GM06990 (cell line): ENCODE measurements at regions not wholly inside any gene's neighbourhood (a gene's known extent, or its start where the extent isn't known, plus 50 kb on each side); places are given as distances from the start of the nearest gene placed in this dataset.

Experiments
- DNase-seq: peaks from one replicate; pipeline ENCODE4 v3.0.0-alpha.2; 2011; ENCODE audit not compliant: insufficient read length; ENCODE audit errors: extremely low read depth
- H3K27me3 ChIP-seq: replicated peaks from 2 replicates; pipeline ENCODE4 v1.6.0; 2011; ENCODE audit warnings: low read length; ENCODE audit not compliant: control insufficient read depth, insufficient read depth
- H3K36me3 ChIP-seq: 2 replicates; pipeline ENCODE4 v1.5.1; 2011; ENCODE audit warnings: low read length; ENCODE audit not compliant: control insufficient read depth, insufficient read depth
- H3K4me3 ChIP-seq: replicated peaks from 2 replicates; pipeline ENCODE4 v1.5.1; 2011; ENCODE audit warnings: low read depth, mild to moderate bottlenecking, control low read depth, low read length
- TF ChIP-seq, protein P1 (sequence below): IDR thresholded peaks from 2 replicates; pipeline ENCODE4 v1.5.1; 2011; ENCODE audit warnings: low read length, control low read depth, mild to moderate bottlenecking, inconsistent platforms; ENCODE audit not compliant: insufficient read depth, poor library complexity, severe bottlenecking

DNA sequence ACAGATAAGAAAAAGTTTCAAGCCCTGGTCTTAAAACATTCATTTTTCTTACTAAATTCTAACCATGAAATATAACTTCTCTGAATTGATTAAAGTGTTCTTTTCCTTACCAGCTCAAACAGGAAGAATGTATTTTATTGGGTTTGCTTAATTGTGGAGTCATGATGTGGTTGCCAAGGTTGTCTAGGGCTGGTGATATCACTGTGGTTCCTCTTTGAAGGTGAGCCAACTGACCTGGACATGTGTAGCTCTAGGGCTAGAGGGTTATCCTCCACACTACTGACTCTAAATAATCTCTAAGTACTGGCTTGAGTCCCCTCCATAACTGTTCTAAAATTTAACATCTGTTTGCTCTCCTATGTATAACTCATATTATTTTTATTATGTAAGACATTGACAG is 529.6 kb downstream of the PIK3C3 start:
- TF ChIP-seq, protein P1, sequence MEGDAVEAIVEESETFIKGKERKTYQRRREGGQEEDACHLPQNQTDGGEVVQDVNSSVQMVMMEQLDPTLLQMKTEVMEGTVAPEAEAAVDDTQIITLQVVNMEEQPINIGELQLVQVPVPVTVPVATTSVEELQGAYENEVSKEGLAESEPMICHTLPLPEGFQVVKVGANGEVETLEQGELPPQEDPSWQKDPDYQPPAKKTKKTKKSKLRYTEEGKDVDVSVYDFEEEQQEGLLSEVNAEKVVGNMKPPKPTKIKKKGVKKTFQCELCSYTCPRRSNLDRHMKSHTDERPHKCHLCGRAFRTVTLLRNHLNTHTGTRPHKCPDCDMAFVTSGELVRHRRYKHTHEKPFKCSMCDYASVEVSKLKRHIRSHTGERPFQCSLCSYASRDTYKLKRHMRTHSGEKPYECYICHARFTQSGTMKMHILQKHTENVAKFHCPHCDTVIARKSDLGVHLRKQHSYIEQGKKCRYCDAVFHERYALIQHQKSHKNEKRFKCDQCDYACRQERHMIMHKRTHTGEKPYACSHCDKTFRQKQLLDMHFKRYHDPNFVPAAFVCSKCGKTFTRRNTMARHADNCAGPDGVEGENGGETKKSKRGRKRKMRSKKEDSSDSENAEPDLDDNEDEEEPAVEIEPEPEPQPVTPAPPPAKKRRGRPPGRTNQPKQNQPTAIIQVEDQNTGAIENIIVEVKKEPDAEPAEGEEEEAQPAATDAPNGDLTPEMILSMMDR, result no peak
- H3K4me3 ChIP-seq, result no peak overlapping the region
- no peaks in the 10 kb centered on the region for H3K27me3 ChIP-seq
- H3K36me3 ChIP-seq, result no peaks in the 10 kb centered on the region
- DNase-seq, result no peak

DNA sequence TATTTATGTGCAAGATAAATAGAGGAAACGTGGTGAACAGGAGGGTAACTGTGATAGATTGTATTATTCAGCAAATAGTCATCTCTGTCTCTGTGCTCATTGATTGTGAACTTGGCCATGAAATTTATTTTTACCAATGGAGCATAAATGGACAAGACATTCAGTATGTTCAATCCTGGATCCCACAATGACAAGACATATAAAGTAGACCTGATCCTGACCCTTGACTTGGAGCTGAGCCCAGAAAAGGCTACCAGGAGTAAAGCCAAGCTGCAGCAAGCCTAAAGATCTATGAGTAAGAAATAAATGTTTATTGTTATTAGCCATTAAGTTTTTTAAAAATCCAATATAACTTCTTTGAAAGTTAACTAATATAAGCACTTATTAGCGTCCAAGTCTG is 531.2 kb downstream of the PIK3C3 start:
- H3K4me3 ChIP-seq, result no peak overlapping the region
- DNase-seq, result no peak
- TF ChIP-seq, protein P1, result no peak
- H3K27me3 ChIP-seq, result no peaks in the 10 kb centered on the region
- no peaks in the 10 kb centered on the region for H3K36me3 ChIP-seq

DNA sequence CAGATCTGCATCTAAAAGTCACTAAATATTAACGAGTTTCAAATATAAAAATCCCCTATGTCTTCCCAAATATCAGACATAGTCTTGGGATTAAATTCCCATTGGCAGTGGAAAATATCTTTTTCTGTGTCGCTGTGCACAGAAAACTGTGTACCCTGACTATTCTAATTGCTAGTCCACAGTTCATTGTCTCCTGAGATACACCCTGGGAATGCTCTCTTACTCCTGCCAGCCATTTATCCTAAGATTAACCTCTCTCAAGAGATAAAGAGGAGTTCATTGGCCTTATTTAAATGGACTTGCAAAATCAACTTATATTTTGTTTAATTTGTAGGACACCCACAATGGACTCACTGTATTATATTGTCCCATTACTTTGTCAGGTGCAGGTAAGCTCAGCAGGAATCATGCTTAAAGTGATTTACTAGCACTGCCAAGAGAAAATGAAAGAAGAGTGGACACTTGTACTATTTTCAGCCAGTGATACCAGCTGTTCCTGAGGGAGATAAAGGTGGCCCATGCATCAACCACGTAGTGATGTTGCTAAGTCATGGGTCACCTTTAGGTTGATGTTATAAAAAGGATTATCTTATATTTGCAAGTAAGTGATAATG is 553.8 kb downstream of the PIK3C3 start:
- Histone ChIP-seq H3K36me3 (no peaks in the 10 kb centered on the region), H3K27me3 (no peaks in the 10 kb centered on the region), H3K4me3 (no peak overlapping the region)
- DNase-seq, result no peak
- TF ChIP-seq, protein P1, result no peak

DNA sequence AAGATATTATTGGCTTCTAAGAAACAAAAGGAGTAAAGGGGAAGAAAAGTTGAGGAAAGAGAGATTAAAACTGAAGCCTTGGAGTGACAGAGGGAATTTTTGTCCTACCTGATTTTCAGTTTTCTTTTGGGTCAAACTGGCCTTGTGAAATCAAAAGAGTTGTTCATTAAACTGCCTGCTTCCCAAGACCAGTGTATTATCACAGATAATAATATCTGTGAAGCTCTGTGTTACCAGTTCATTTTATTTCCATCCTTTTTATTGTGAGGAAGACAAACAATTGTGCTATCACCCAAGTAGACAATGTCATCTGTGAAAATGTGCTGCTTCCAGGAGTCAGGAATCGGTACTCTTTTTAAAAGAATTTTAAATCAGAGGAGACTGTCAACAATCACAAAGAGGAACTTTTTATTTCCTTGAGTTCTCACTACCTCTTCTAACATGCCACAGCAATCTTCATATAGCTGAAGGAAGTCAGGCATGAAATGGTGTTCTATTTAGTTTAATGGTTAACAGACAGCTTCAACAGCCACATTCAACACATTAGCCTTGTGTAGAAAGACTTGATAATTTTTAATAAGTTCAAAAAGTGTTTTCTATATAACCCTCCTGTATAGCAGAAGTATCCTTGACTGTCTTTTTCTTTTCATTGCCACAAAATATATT is 554.8 kb downstream of the PIK3C3 start:
- Histone ChIP-seq H3K4me3 (no peak overlapping the region), H3K36me3 (no peaks in the 10 kb centered on the region), H3K27me3 (no peaks in the 10 kb centered on the region)
- TF ChIP-seq, protein P1, result no peak
- DNase-seq, result no peak

DNA sequence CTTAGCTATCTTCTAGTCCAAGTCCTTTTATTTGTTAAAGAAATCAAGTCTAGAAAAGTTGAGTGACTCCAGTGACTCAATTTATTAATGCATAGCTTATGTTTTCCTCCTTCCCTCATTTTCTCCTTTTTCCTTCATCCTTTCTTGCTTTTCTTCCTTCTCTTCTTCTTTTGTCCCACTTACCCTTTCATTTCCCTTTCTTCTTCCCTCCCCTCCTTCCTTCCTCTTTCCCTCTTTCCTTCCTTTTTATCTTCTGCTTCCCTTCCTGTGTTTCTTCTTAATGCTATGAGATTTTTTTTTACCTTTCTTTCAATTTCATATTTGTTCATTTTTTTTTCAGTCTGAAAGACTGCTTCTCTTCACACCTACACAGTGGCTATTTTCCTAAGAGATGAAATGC is 555.5 kb downstream of the PIK3C3 start:
- no peak for DNase-seq
- Histone ChIP-seq H3K36me3 (no peaks in the 10 kb centered on the region), H3K4me3 (no peak overlapping the region), H3K27me3 (no peaks in the 10 kb centered on the region)
- TF ChIP-seq, protein P1, result no peak
